NOMO-1 treated with DMSO at 0.1 percent for 48 hours (cell line): ENCODE measurements at regions not wholly inside any gene's neighbourhood (a gene's known extent, or its start where the extent isn't known, plus 50 kb on each side); places are given as distances from the start of the nearest gene placed in this dataset.
"Not testable (repeated sequence)": the region's sequence is repeated elsewhere in the genome, so short reads cannot be mapped to it uniquely, and the experiment has no call there.

Experiments
- DNase-seq: peaks from one replicate; lab custom pipeline; 2025; ENCODE audit not compliant: unreplicated experiment; lab: John Stamatoyannopoulos, UW

- DNase-seq = no peak
Observed at GRCh38 chr6:163862701-163863100, 448.2 kb downstream of the QKI start.

DNA sequence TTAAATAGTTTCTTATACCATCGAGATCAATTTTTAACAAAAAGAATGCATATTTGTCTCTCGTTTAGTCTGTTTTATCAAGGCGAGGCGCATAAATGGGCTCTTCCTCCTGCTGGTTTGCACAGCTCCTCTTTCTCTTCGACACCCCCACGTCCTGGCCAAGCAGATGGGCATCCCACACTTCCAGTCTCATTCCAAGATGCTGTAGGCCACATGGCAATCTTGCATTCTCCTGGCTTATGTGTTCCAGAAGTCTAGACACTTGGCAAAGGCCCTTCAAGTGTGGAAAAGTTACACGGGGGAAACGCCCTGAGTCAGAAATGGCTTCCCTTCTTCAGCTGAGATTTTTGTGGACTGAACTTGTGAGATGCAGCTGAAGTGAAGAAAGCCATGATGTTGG is 447.1 kb downstream of the QKI start:
- DNase-seq = no peak

- no peak for DNase-seq
Observed at GRCh38 chr6:163860287-163861081, 446.0 kb downstream of the QKI start.

GRCh38 chr6:163858870-163859269 is 444.4 kb downstream of the QKI start:
- not testable (repeated sequence) for DNase-seq

DNA sequence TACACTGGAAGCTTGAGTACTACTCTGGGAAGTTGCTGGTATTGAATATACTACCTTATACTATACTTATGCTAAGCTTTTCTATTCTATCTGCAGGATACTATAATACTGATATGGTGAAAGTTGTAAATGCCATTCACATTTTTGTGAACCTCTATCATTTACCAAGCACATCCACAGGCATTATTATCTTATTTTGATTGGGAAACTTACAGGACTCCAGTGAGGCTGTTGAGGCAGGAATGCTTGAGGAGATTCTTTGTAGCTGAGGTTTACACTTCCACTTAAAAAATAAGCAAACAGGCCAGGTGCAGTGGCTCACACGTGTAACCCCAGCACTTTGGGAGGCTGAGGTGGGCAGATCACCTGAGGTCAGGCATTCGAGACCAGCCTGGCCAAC is 442.9 kb downstream of the QKI start:
- DNase-seq = no peak

DNA sequence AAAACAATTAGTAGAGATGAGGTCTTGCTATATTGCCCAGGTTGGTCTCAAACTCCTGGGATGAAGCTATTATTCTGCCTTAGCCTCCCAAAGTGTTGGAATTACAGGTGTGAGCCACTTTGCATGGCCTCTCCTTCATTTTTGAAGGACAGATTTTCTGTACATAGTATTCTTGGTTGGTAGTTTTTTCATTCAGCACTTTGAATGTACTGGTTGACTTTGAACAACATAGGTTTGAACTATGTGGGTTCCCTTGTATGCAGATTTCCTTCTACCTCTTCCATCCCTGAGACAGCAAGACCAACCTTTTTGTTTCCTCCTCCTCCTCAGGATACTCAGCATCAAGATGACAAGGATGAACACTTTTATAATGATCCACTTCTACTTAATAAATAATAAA is 436.4 kb downstream of the QKI start:
- DNase-seq = no peak

- no peak for DNase-seq
Observed at GRCh38 chr6:163844761-163845160, 430.2 kb downstream of the QKI start.

- DNase-seq = no peak
Observed at GRCh38 chr6:163844357-163844756, 429.8 kb downstream of the QKI start.

DNA sequence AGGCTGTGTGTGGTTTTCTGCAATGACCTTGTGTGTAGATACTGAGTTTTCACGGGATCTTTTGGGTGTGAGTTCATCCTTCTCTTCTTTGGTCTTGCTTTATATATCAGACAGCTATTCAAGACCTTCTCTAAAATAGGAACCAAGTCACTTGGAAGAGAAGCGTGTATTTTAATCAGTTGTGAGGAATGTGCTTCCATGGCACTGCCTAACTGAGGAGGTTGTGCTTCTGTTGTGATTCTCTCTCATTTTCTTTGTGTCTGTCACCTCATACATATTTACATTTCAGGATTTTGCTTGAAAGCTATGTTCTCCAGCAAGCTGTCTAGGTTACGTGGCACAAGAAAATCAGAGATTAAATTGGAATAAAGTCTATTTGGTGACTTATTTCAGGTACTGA is 428.7 kb downstream of the QKI start:
- DNase-seq = no peak

GRCh38 chr6:163842467-163842866 is 427.9 kb downstream of the QKI start:
- no peak for DNase-seq

- no peak for DNase-seq
Observed at GRCh38 chr6:163841733-163842132, 427.2 kb downstream of the QKI start.

DNA sequence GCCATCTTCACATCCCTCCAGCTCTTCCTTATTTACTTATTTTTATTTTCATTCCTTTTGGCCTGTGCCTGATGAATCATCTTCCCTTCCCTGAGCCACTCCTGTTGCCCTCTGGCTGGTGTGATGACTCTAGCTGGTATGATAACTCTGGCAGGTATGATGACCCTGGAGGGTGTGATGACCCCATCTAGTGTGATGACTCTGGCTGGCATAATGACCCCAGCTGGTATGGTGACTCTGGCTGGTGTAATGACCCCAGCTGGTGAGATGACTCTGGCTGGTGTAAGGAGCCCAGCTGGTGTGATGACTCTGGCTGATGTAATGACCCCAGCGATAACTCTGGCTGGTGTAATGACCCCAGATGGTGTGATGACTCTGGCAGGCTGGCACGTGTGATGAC is 426.8 kb downstream of the QKI start:
- DNase-seq = no peak

GRCh38 chr6:163840880-163841279 is 426.4 kb downstream of the QKI start:
- DNase-seq = no peak

GRCh38 chr6:163839296-163839695 is 424.8 kb downstream of the QKI start:
- no peak for DNase-seq

GRCh38 chr6:163837691-163838431 is 423.3 kb downstream of the QKI start:
- no peak for DNase-seq

DNA sequence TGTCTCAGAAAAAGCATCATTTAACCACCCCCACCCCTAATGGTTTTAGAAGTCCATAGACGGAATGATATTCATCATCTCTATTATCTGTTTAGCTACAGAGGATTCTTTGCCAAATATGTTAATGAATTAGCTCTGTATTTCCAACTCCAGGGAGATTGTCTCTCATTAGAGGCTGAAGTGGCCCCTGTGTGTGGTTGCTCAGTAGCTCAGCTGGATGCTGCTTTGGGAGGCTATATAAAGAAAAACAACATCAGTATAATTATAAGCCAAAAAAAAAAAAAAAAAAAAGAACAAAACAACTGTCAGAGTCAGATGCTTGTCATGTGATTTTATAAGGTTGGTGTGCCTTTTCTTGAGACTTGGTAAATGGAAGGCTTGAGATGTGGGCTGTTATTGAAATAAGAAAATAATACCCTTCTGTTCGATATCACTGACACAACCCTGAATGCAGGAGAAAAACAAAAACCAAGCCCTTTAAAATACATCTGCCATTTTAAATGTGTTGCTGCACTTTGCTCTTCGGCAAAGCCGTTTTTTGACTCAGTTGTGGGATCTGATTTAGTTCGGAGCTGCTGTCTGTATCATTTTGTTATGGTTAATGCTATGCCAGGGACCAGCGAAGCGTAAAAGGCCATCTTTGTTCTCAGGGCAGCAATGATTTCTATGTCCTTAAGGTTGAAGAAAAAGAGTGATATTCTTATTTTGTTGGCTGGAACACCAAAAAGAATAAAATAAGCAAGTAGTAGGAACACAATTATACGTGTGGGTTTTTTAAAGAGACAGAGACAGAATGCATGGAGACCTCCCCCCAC is 422.6 kb downstream of the QKI start:
- DNase-seq = no peak

DNA sequence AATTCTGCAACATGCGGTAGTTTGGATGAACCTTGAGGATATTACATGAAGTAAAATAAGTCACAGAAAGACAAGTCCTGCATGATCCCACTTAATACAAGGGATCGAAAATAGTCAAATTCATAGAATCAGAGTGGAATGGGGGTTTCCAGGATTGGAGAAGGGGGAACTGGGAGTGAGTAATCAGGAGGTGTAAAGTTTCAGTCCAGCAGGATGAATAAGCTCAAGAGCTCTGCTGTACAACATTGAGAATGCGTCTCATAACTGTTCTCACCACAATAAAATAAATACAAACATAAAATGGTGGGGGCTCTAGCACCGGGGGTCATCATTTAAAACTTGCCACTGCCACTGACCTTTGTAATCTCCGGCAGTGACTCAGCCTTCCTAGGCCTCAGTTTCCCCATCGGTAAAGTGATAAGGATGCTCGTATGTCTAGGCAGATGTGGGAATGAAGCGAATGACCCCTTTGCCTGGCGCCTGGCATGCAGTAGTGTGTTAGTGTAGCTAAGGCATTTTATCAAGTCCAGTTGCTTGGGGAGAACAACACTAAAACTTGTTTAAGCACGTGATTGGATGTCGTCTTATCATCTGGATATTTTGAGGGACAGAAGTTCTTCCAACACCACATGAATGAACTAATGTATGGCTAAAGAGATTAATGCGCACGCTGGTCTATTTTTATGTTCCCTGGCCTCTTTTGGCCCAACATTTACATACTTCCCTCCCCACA is 421.1 kb downstream of the QKI start:
- no peak for DNase-seq

DNA sequence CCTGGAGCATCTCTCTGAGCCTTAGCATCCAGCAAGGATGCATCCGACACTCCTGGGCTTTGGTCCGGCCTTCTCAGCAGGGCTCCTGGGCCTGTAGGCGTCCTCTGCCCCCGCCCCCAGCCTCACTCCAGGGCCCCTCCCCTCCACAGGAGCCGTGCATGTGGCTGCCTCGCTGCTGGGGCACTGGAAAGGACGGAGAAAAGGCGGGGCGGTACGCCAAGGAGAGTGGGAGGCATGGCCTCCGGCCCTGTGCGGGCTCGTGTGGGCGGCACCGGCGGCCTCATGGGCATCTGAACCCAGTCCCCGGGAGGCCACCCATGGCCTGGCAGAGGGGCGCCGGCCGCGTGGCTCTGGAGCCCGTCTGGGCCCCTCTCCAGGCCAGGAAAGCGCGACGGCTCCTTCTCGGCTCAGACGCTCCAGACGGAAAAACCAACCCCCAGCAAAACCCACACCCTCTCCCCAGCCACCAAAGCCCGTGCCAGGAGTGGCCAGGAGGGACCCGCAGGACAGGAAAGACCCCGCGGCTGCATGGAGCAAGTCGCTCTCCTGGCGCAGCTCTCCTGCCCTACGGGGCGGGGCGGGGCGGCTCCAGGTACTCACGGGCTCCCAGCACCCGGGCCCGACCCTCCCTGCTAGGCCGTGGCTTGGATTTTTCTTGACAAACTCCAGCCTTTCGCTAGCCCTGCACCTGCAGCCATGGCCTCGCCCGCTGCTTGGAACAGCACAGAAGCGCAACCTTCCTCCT is 419.9 kb downstream of the QKI start:
- DNase-seq = no peak

GRCh38 chr6:163831736-163832135 is 417.2 kb downstream of the QKI start:
- DNase-seq = no peak

DNA sequence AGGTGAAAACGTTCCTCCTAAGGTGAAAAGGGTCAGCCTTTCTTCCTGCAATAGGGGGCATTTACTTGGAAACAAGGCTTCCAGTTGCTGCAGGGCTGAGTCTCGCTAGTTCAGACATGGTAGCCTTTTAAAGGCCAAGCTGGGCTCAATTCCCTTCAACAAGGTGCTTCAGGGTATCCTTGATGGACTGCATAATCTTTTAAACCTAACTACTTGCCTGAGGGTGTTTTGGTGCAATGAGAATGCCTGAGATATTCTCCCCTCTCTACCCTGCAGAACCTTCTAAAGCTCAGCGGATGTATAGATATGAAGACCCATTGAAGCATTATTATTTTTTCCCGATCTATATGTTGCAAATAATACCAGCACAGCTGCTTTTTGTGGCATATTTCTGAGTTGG is 416.1 kb downstream of the QKI start:
- no peak for DNase-seq
